H9 (cell line): ENCODE measurements at regions not wholly inside any gene's neighbourhood (a gene's known extent, or its start where the extent isn't known, plus 50 kb on each side); places are given as distances from the start of the nearest gene placed in this dataset.
A peak's percentile ranks its signal among the peaks of the same experiment; 100 is the strongest.

ENCODE experiments used
- DNase-seq: peaks from one replicate; pipeline ENCODE4 v3.0.0-alpha.2; 2017
- H2AFZ ChIP-seq: one replicate; pipeline ENCODE4 v1.6.1; 2013; ENCODE audit warnings: mild to moderate bottlenecking, low read length, control low read depth, moderate library complexity
- H2AK5ac ChIP-seq: 2 replicates; pipeline ENCODE4 v1.6.1; 2013; ENCODE audit warnings: low read length, control low read depth, mixed read lengths; ENCODE audit not compliant: insufficient read length
- H2BK120ac ChIP-seq: one replicate; pipeline ENCODE4 v1.6.1; 2013; ENCODE audit warnings: low read depth, mild to moderate bottlenecking, low read length, control low read depth, inconsistent platforms; ENCODE audit not compliant: poor library complexity, severe bottlenecking
- H2BK12ac ChIP-seq: 2 replicates; pipeline ENCODE4 v1.6.1; 2013; ENCODE audit warnings: low read length, control low read depth, mixed read lengths, low read depth; ENCODE audit not compliant: insufficient read length
- H2BK15ac ChIP-seq: 2 replicates; pipeline ENCODE4 v1.6.1; 2013; ENCODE audit warnings: low read depth, low read length, control low read depth
- H2BK20ac ChIP-seq: one replicate; pipeline ENCODE4 v1.6.1; 2013; ENCODE audit warnings: low read depth, mild to moderate bottlenecking, low read length, control low read depth, inconsistent platforms; ENCODE audit not compliant: poor library complexity, severe bottlenecking
- H2BK5ac ChIP-seq: 2 replicates; pipeline ENCODE4 v1.6.1; 2013; ENCODE audit warnings: low read length, control low read depth, mixed read lengths; ENCODE audit not compliant: insufficient read length
- H3K14ac ChIP-seq: 2 replicates; pipeline ENCODE4 v1.6.1; 2013; ENCODE audit warnings: low read length, control low read depth; ENCODE audit not compliant: insufficient read depth
- H3K18ac ChIP-seq: 2 replicates; pipeline ENCODE4 v1.6.1; 2013; ENCODE audit warnings: low read depth, mild to moderate bottlenecking, mixed read lengths, low read length, control low read depth; ENCODE audit not compliant: insufficient read length
- H3K23ac ChIP-seq: 2 replicates; pipeline ENCODE4 v1.6.1; 2013; ENCODE audit warnings: low read length, control low read depth, mixed read lengths, low read depth; ENCODE audit not compliant: insufficient read length
- H3K23me2 ChIP-seq: 2 replicates; pipeline ENCODE4 v1.6.1; 2013; ENCODE audit warnings: low read depth, mild to moderate bottlenecking, mixed read lengths, low read length, control low read depth; ENCODE audit not compliant: insufficient read length, poor library complexity, severe bottlenecking
- H3K27ac ChIP-seq: 2 replicates; pipeline ENCODE4 v1.5.1; 2013; ENCODE audit warnings: low read length, control low read depth, mixed read lengths, low read depth; ENCODE audit not compliant: insufficient read length
- H3K27me3 ChIP-seq: 2 replicates; pipeline ENCODE4 v1.6.1; 2013; ENCODE audit warnings: low read length, control low read depth, inconsistent platforms; ENCODE audit not compliant: insufficient read depth
- H3K4ac ChIP-seq: 2 replicates; pipeline ENCODE4 v1.6.1; 2013; ENCODE audit warnings: low read depth, mild to moderate bottlenecking, control low read depth, inconsistent platforms, low read length, moderate library complexity
- H3K4me1 ChIP-seq: 2 replicates; pipeline ENCODE4 v1.6.1; 2013; ENCODE audit warnings: low read length, control low read depth, inconsistent platforms; ENCODE audit not compliant: insufficient read depth
- H3K4me2 ChIP-seq: 2 replicates; pipeline ENCODE4 v1.6.1; 2013; ENCODE audit warnings: low read length, control low read depth, mixed read lengths; ENCODE audit not compliant: insufficient read length, insufficient read depth
- H3K56ac ChIP-seq: 2 replicates; pipeline ENCODE4 v1.6.1; 2013; ENCODE audit warnings: low read depth, mild to moderate bottlenecking, mixed read lengths, low read length, control low read depth; ENCODE audit not compliant: insufficient read length
- H3K79me1 ChIP-seq: 2 replicates; pipeline ENCODE4 v1.6.1; 2013; ENCODE audit warnings: low read depth, mild to moderate bottlenecking, moderate library complexity, low read length, control low read depth, inconsistent platforms; ENCODE audit not compliant: insufficient read depth, poor library complexity, severe bottlenecking
- H3K79me2 ChIP-seq: 2 replicates; pipeline ENCODE4 v1.6.1; 2013; ENCODE audit warnings: low read length, control low read depth, inconsistent platforms; ENCODE audit not compliant: insufficient read depth
- H3K9ac ChIP-seq: 2 replicates; pipeline ENCODE4 v1.6.1; 2013; ENCODE audit warnings: low read length, control low read depth, mixed read lengths; ENCODE audit not compliant: insufficient read length; ENCODE audit errors: extremely low read depth
- H3K9me3 ChIP-seq: one replicate; pipeline ENCODE4 v1.6.1; 2013; ENCODE audit warnings: low read depth, low read length, inconsistent platforms; ENCODE audit not compliant: control insufficient read depth
- H3T11ph ChIP-seq: one replicate; pipeline ENCODE4 v1.6.1; 2013; ENCODE audit warnings: mild to moderate bottlenecking, low read length, control low read depth, inconsistent platforms
- H4K20me1 ChIP-seq: one replicate; pipeline ENCODE4 v1.6.1; 2013; ENCODE audit not compliant: control insufficient read depth, insufficient read length, insufficient read depth
- H4K5ac ChIP-seq: 2 replicates; pipeline ENCODE4 v1.6.1; 2013; ENCODE audit warnings: low read depth, mild to moderate bottlenecking, mixed read lengths, low read length, control low read depth; ENCODE audit not compliant: insufficient read length
- H4K8ac ChIP-seq: replicated peaks from 2 replicates; pipeline ENCODE4 v1.6.1; 2013; ENCODE audit warnings: low read length, control low read depth, mixed read lengths, low read depth; ENCODE audit not compliant: insufficient read length
- H4K91ac ChIP-seq: 2 replicates; pipeline ENCODE4 v1.6.1; 2013; ENCODE audit warnings: low read depth, mild to moderate bottlenecking, moderate library complexity, mixed read lengths, low read length, control low read depth; ENCODE audit not compliant: insufficient read length
- H3K27ac Mint-ChIP-seq, 3 experiments: 2 replicates in 2 of 3; 3 replicates in 1 of 3; pipeline ENCODE4 v1.8.0; 2020 to 2021; ENCODE audit warnings: mixed read lengths in 3 of 3, mild to moderate bottlenecking in 1 of 3, moderate library complexity in 1 of 3
- H3K27me3 Mint-ChIP-seq: 2 replicates; pipeline ENCODE4 v1.8.0; 2021; ENCODE audit warnings: low read depth, mild to moderate bottlenecking, moderate library complexity, mixed read lengths
- H3K36me3 Mint-ChIP-seq, 3 experiments: 2 replicates in 2 of 3; 3 replicates in 1 of 3; pipeline ENCODE4 v1.8.0; 2020 to 2021; ENCODE audit warnings: low read depth in 3 of 3, mixed read lengths in 3 of 3; ENCODE audit not compliant: insufficient read depth in 1 of 3
- H3K4me1 Mint-ChIP-seq, 2 experiments: 2 replicates each; pipeline ENCODE4 v1.8.0; 2020; ENCODE audit warnings: mixed read lengths in 2 of 2
- H3K4me3 Mint-ChIP-seq, 2 experiments: 2 replicates in 1 of 2; 3 replicates in 1 of 2; pipeline ENCODE4 v1.8.0; 2020 to 2021; ENCODE audit warnings: mild to moderate bottlenecking in 2 of 2, mixed read lengths in 2 of 2, moderate library complexity in 1 of 2
- H3K9me3 Mint-ChIP-seq, 2 experiments: 2 replicates in 1 of 2; 3 replicates in 1 of 2; pipeline ENCODE4 v1.8.0; 2020; ENCODE audit warnings: mild to moderate bottlenecking in 2 of 2, mixed read lengths in 2 of 2, moderate library complexity in 1 of 2
- WGBS: extraction: QIAGEN DNeasy Blood & Tissue Kit; methylation state at CpG from one replicate; pipeline ENCODE4 v1.1.7; 2013; ENCODE audit warnings: missing lambda C conversion rate, low lambda C conversion rate, mixed read lengths; ENCODE audit not compliant: insufficient read length; ENCODE audit errors: extremely low coverage; 5-methylcytosine and 5-hydroxymethylcytosine counted together
- TF ChIP-seq, protein P1 (sequence below): fragments of 200-600 bp; sonication (generic); conservative IDR thresholded peaks from 3 replicates; pipeline ENCODE4 v1.8.0; 2021; ENCODE audit warnings: antibody characterized with exemption, mild to moderate bottlenecking

DNA sequence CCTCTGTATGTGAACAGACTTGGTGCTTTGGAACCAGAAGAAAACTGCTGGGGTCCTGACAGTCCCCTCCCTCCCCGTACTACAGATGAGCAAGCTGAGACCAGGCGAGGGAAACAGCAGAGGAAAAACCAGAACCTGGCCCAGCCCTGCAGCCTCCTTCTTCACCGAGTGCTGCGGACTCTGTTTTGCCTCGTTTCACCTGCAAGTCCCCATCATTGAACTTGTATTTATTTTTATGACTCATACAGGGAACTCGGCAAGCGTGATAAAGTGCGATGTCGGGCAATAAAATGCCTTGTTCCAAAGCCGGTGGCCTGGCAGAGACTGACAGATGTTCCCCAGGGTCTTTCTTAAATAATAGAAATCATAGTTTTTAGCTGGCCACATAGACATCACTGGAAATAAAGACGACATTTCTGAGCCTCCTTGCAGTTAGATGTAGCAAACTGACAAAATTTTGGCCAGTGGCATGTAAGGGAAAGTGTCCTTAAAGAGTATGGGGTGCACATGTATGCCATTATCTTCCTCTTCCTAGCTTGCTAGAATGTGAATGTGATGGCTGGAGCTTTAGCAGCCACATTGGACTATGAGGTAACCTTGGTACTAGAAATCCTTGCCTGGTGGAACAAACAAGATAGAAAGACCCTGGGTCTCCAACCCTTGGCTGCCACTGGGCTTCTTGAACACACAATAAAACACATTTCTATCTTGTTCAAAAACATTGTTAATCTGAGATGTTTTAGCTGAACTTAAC lies 128.6 kb downstream of the IRF8 start:
- Mint-ChIP-seq H3K36me3 (peaks cover 0 to 12% (median 2%) of the 10 kb centered on the region in 3 experiments; a peak in 2 of 7 replicates), H3K27me3 (peaks cover 56% of the 10 kb centered on the region), H3K4me3 (no peak overlapping the region), H3K27ac (peak overlapping the region in 1 of 3 experiments; percentile 65; a peak in 1 of 7 replicates), H3K9me3 (peaks cover 17 to 22% of the 10 kb centered on the region in 2 experiments), H3K4me1 (peaks cover 5 to 15% of the 10 kb centered on the region in 2 experiments)
- no peak overlapping the region for H3K56ac ChIP-seq
- no peak overlapping the region for H2BK15ac ChIP-seq
- H2BK5ac ChIP-seq: no peak overlapping the region
- no peak overlapping the region for H3K4me2 ChIP-seq
- no peak overlapping the region for H3K27ac ChIP-seq
- no peak overlapping the region for H2AK5ac ChIP-seq
- no peak overlapping the region for H2BK20ac ChIP-seq
- H3K4me1 ChIP-seq: no peaks in the 10 kb centered on the region
- peaks cover 4% of the 10 kb centered on the region for H3K9me3 ChIP-seq
- no CpG with 5 or more reads among the region's 11 CpGs for WGBS
- H3K23ac ChIP-seq: no peak overlapping the region
- no peaks in the 10 kb centered on the region for H3K79me2 ChIP-seq
- no peak overlapping the region for H2BK12ac ChIP-seq
- TF ChIP-seq, protein P1, sequence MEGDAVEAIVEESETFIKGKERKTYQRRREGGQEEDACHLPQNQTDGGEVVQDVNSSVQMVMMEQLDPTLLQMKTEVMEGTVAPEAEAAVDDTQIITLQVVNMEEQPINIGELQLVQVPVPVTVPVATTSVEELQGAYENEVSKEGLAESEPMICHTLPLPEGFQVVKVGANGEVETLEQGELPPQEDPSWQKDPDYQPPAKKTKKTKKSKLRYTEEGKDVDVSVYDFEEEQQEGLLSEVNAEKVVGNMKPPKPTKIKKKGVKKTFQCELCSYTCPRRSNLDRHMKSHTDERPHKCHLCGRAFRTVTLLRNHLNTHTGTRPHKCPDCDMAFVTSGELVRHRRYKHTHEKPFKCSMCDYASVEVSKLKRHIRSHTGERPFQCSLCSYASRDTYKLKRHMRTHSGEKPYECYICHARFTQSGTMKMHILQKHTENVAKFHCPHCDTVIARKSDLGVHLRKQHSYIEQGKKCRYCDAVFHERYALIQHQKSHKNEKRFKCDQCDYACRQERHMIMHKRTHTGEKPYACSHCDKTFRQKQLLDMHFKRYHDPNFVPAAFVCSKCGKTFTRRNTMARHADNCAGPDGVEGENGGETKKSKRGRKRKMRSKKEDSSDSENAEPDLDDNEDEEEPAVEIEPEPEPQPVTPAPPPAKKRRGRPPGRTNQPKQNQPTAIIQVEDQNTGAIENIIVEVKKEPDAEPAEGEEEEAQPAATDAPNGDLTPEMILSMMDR: no peak
- no peak for DNase-seq
- no peak overlapping the region for H4K8ac ChIP-seq
- no peak overlapping the region for H3K4ac ChIP-seq
- no peak overlapping the region for H4K91ac ChIP-seq
- H4K20me1 ChIP-seq: no peaks in the 10 kb centered on the region
- H3K9ac ChIP-seq: no peak overlapping the region
- no peaks in the 10 kb centered on the region for H3K23me2 ChIP-seq
- no peak overlapping the region for H4K5ac ChIP-seq
- no peak overlapping the region for H3T11ph ChIP-seq
- H3K14ac ChIP-seq: no peak overlapping the region
- H3K18ac ChIP-seq: no peak overlapping the region
- H3K27me3 ChIP-seq: no peaks in the 10 kb centered on the region
- no peak overlapping the region for H2BK120ac ChIP-seq
- H3K79me1 ChIP-seq: no peaks in the 10 kb centered on the region
- no peak overlapping the region for H2AFZ ChIP-seq
